Neuronal stem cell (in vitro differentiated cells): ENCODE measurements at regions not wholly inside any gene's neighbourhood (a gene's known extent, or its start where the extent isn't known, plus 50 kb on each side); places are given as distances from the start of the nearest gene placed in this dataset.

ENCODE experiments used
- DNase-seq: peaks from one replicate; pipeline ENCODE4 v3.0.0-alpha.2; 2013; ENCODE audit warnings: low spot score
- H2AFZ ChIP-seq: one replicate; pipeline ENCODE4 v1.6.1; 2013; ENCODE audit warnings: mild to moderate bottlenecking, low read length, inconsistent platforms
- H2AK5ac ChIP-seq: 2 replicates; pipeline ENCODE4 v1.6.1; 2013; ENCODE audit warnings: low read depth, mild to moderate bottlenecking, inconsistent platforms, low read length, moderate library complexity, mixed read lengths
- H2BK120ac ChIP-seq: 2 replicates; pipeline ENCODE4 v1.6.1; 2013; ENCODE audit warnings: low read depth, mild to moderate bottlenecking, inconsistent platforms, low read length, moderate library complexity, mixed read lengths
- H2BK12ac ChIP-seq: one replicate; pipeline ENCODE4 v1.6.1; 2013; ENCODE audit warnings: low read length, inconsistent platforms
- H2BK15ac ChIP-seq: 2 replicates; pipeline ENCODE4 v1.6.1; 2013; ENCODE audit warnings: mild to moderate bottlenecking, low read length, inconsistent platforms, mixed read lengths
- H2BK5ac ChIP-seq: one replicate; pipeline ENCODE4 v1.6.1; 2013; ENCODE audit warnings: inconsistent platforms, mild to moderate bottlenecking, low read length, moderate library complexity
- H3K14ac ChIP-seq: one replicate; pipeline ENCODE4 v1.6.1; 2013; ENCODE audit warnings: low read length, inconsistent platforms
- H3K18ac ChIP-seq: 2 replicates; pipeline ENCODE4 v1.6.1; 2013; ENCODE audit warnings: low read length, inconsistent platforms
- H3K23ac ChIP-seq: 2 replicates; pipeline ENCODE4 v1.6.1; 2013; ENCODE audit warnings: low read depth, mild to moderate bottlenecking, mixed read lengths, low read length, inconsistent platforms; ENCODE audit not compliant: poor library complexity
- H3K27ac ChIP-seq: replicated peaks from 3 replicates; pipeline ENCODE4 v1.5.1; 2013; ENCODE audit warnings: low read length, inconsistent platforms
- H3K27me3 ChIP-seq, 3 experiments: 2 replicates each; pipeline ENCODE4 v1.6.1; 2013; ENCODE audit warnings: low read length in 3 of 3, mild to moderate bottlenecking in 2 of 3, inconsistent platforms in 1 of 3, low read depth in 1 of 3, mixed read lengths in 1 of 3, moderate library complexity in 1 of 3; ENCODE audit not compliant: control insufficient read depth in 3 of 3, insufficient read depth in 3 of 3
- H3K36me3 ChIP-seq, 2 donors: replicated peaks in 1 of 2; 2 replicates each; pipeline ENCODE4 v1.6.1; 2013; ENCODE audit warnings: low read length in 2 of 2; ENCODE audit not compliant: control insufficient read depth in 2 of 2, insufficient read depth in 2 of 2
- H3K4ac ChIP-seq: 2 replicates; pipeline ENCODE4 v1.6.1; 2013; ENCODE audit warnings: inconsistent platforms, mild to moderate bottlenecking, low read length, moderate library complexity
- H3K4me1 ChIP-seq, 2 donors: 1 replicate in 1 of 2; 2 replicates in 1 of 2; pipeline ENCODE4 v1.6.1; 2013; ENCODE audit warnings: low read length in 2 of 2, low read depth in 1 of 2; ENCODE audit not compliant: control insufficient read depth in 2 of 2, insufficient read depth in 1 of 2
- H3K4me2 ChIP-seq: one replicate; pipeline ENCODE4 v1.6.1; 2013; ENCODE audit warnings: mild to moderate bottlenecking, low read length, inconsistent platforms; ENCODE audit not compliant: insufficient read depth, poor library complexity, severe bottlenecking
- H3K4me3 ChIP-seq, 2 donors: 2 replicates each; pipeline ENCODE4 v1.5.1; 2013; ENCODE audit warnings: low read length in 2 of 2, mild to moderate bottlenecking in 2 of 2, inconsistent platforms in 1 of 2, moderate library complexity in 1 of 2
- H3K79me1 ChIP-seq: one replicate; pipeline ENCODE4 v1.6.1; 2013; ENCODE audit warnings: low read depth, mild to moderate bottlenecking, inconsistent platforms, low read length, moderate library complexity
- H3K9ac ChIP-seq: one replicate; pipeline ENCODE4 v1.6.1; 2013; ENCODE audit warnings: mild to moderate bottlenecking, low read depth, low read length, inconsistent platforms; ENCODE audit not compliant: poor library complexity
- H3K9me3 ChIP-seq, 2 donors: replicated peaks in 1 of 2; 2 replicates each; pipeline versions ENCODE3 to v1.6.1; 2013; ENCODE audit warnings: low read length in 2 of 2, mild to moderate bottlenecking in 2 of 2, inconsistent platforms in 1 of 2, low read depth in 1 of 2, mixed read lengths in 1 of 2, moderate library complexity in 1 of 2; ENCODE audit not compliant: control insufficient read depth in 2 of 2, insufficient read depth in 1 of 2
- H4K8ac ChIP-seq: one replicate; pipeline ENCODE4 v1.6.1; 2013; ENCODE audit warnings: low read depth, mild to moderate bottlenecking, inconsistent platforms, low read length, moderate library complexity
- H4K91ac ChIP-seq: one replicate; pipeline ENCODE4 v1.6.1; 2013; ENCODE audit warnings: low read length, low read depth, mild to moderate bottlenecking, inconsistent platforms; ENCODE audit not compliant: poor library complexity
- WGBS, 2 donors: extraction: QIAGEN DNeasy Blood & Tissue Kit; methylation state at CpG; one replicate each; pipeline ENCODE4 v1.1.7; 2013; ENCODE audit warnings: missing lambda C conversion rate in 2 of 2, mixed read lengths in 1 of 2; ENCODE audit not compliant: insufficient read length in 2 of 2, insufficient replicate concordance in 1 of 2; ENCODE audit errors: extremely low coverage in 2 of 2; 5-methylcytosine and 5-hydroxymethylcytosine counted together

- H3K9ac ChIP-seq, result no peak overlapping the region
- no peak overlapping the region for H2AFZ ChIP-seq
Measured at GRCh38 chr1:237998581-237998980, 107.9 kb upstream of the ZP4 start.

GRCh38 chr1:237983496-237983895 lies 92.8 kb upstream of the ZP4 start:
- no peak overlapping the region for H3K27ac ChIP-seq
- no peak overlapping the region for H3K23ac ChIP-seq
- no peaks in the 10 kb centered on the region for H3K9me3 ChIP-seq
- H3K27me3 ChIP-seq, result no peaks in the 10 kb centered on the region
- DNase-seq, result no peak
- no peak overlapping the region for H4K8ac ChIP-seq
- no peak overlapping the region for H2BK120ac ChIP-seq
- no peak overlapping the region for H2BK15ac ChIP-seq
- no peak overlapping the region for H2BK12ac ChIP-seq
- no peaks in the 10 kb centered on the region for H3K4me1 ChIP-seq
- H3K4ac ChIP-seq, result no peak overlapping the region
- H3K14ac ChIP-seq, result no peak overlapping the region
- no peak overlapping the region for H2BK5ac ChIP-seq
- H3K4me2 ChIP-seq, result no peak overlapping the region
- H4K91ac ChIP-seq, result no peak overlapping the region
- H3K4me3 ChIP-seq, result no peak overlapping the region
- H3K9ac ChIP-seq, result no peak overlapping the region
- H3K79me1 ChIP-seq, result no peaks in the 10 kb centered on the region
- no CpG with 5 or more reads among the region's 2 CpGs for WGBS, 2 donors
- no peaks in the 10 kb centered on the region for H3K36me3 ChIP-seq
- H2AFZ ChIP-seq, result no peak overlapping the region
- no peak overlapping the region for H3K18ac ChIP-seq
- H2AK5ac ChIP-seq, result no peak overlapping the region

More at GRCh38 chr1:237998581-237998980, 107.9 kb upstream of the ZP4 start:
- no peak overlapping the region for H3K23ac ChIP-seq
- H2BK15ac ChIP-seq, result no peak overlapping the region
- H3K4me3 ChIP-seq, result no peak overlapping the region
- no peak overlapping the region for H3K27ac ChIP-seq
- H2BK120ac ChIP-seq, result no peak overlapping the region
- no peak overlapping the region for H4K8ac ChIP-seq
- H3K36me3 ChIP-seq, result no peaks in the 10 kb centered on the region
- H2BK5ac ChIP-seq, result no peak overlapping the region
- H3K27me3 ChIP-seq, result no peaks in the 10 kb centered on the region
- no peak overlapping the region for H2AK5ac ChIP-seq
- H3K4me2 ChIP-seq, result no peak overlapping the region
- no peak overlapping the region for H3K4ac ChIP-seq
- H3K14ac ChIP-seq, result no peak overlapping the region
- H3K9me3 ChIP-seq, result no peaks in the 10 kb centered on the region
- H3K79me1 ChIP-seq, result no peaks in the 10 kb centered on the region
- no peaks in the 10 kb centered on the region for H3K4me1 ChIP-seq
- no peak overlapping the region for H3K18ac ChIP-seq
- no peak overlapping the region for H2BK12ac ChIP-seq
- no CpG with 5 or more reads among the region's 4 CpGs for WGBS, 2 donors
- no peak for DNase-seq
- H4K91ac ChIP-seq, result no peak overlapping the region

- H2AFZ ChIP-seq, result no peak overlapping the region
- H3K4me3 ChIP-seq, result no peak overlapping the region
- no peak overlapping the region for H2AK5ac ChIP-seq
- H3K9ac ChIP-seq, result no peak overlapping the region
- H3K4me2 ChIP-seq, result no peak overlapping the region
- H3K14ac ChIP-seq, result no peak overlapping the region
- H4K8ac ChIP-seq, result no peak overlapping the region
- H2BK15ac ChIP-seq, result no peak overlapping the region
- no peaks in the 10 kb centered on the region for H3K27me3 ChIP-seq
- H3K23ac ChIP-seq, result no peak overlapping the region
- no peaks in the 10 kb centered on the region for H3K79me1 ChIP-seq
- no peak overlapping the region for H3K4ac ChIP-seq
- no peak overlapping the region for H2BK12ac ChIP-seq
- H2BK5ac ChIP-seq, result no peak overlapping the region
- H3K36me3 ChIP-seq, result no peaks in the 10 kb centered on the region
- no peak overlapping the region for H3K18ac ChIP-seq
- H3K27ac ChIP-seq, result no peak overlapping the region
- no peak overlapping the region for H2BK120ac ChIP-seq
- no peaks in the 10 kb centered on the region for H3K4me1 ChIP-seq
- WGBS, 2 donors, result no CpG with 5 or more reads among the region's 3 CpGs
- no peaks in the 10 kb centered on the region for H3K9me3 ChIP-seq
- no peak for DNase-seq
- H4K91ac ChIP-seq, result no peak overlapping the region
Measured at GRCh38 chr1:237981223-237981622, 90.5 kb upstream of the ZP4 start.

GRCh38 chr1:237976331-237976730 lies 85.6 kb upstream of the ZP4 start:
- Histone ChIP-seq H2BK15ac (no peak overlapping the region), H3K4ac (no peak overlapping the region), H4K91ac (no peak overlapping the region), H3K14ac (no peak overlapping the region), H4K8ac (no peak overlapping the region), H2AK5ac (no peak overlapping the region), H2BK5ac (no peak overlapping the region), H3K9ac (no peak overlapping the region), H2BK120ac (no peak overlapping the region), H3K79me1 (no peaks in the 10 kb centered on the region), H3K23ac (no peak overlapping the region), H3K18ac (no peak overlapping the region), H2BK12ac (no peak overlapping the region), H3K36me3 (no peaks in the 10 kb centered on the region), H3K27me3 (no peaks in the 10 kb centered on the region), H3K9me3 (no peaks in the 10 kb centered on the region), H3K4me3 (no peak overlapping the region), H3K27ac (no peak overlapping the region), H2AFZ (no peak overlapping the region), H3K4me1 (peaks cover 0 to 6% of the 10 kb centered on the region in 2 donors), H3K4me2 (no peak overlapping the region)
- DNase-seq, result no peak
- WGBS, 2 donors, result no CpG with 5 or more reads among the region's 1 CpG
